ENCODE measurements at regions not wholly inside any gene's neighbourhood (a gene's known extent, or its start where the extent isn't known, plus 50 kb on each side); places are given as distances from the start of the nearest gene placed in this dataset.
"Not testable (repeated sequence)": the region's sequence is repeated elsewhere in the genome, so short reads cannot be mapped to it uniquely, and the experiment has no call there.

- H3K27ac ChIP-seq = no peak overlapping the region
- H3K4me1 ChIP-seq = peaks cover 13% of the 10 kb centered on the region
- no peaks in the 10 kb centered on the region for H3K36me3 ChIP-seq
- H3K9me3 ChIP-seq = no peaks in the 10 kb centered on the region
- intact Hi-C loops (cut with DNase I) = no loop called here
- TF ChIP-seq, protein P1, sequence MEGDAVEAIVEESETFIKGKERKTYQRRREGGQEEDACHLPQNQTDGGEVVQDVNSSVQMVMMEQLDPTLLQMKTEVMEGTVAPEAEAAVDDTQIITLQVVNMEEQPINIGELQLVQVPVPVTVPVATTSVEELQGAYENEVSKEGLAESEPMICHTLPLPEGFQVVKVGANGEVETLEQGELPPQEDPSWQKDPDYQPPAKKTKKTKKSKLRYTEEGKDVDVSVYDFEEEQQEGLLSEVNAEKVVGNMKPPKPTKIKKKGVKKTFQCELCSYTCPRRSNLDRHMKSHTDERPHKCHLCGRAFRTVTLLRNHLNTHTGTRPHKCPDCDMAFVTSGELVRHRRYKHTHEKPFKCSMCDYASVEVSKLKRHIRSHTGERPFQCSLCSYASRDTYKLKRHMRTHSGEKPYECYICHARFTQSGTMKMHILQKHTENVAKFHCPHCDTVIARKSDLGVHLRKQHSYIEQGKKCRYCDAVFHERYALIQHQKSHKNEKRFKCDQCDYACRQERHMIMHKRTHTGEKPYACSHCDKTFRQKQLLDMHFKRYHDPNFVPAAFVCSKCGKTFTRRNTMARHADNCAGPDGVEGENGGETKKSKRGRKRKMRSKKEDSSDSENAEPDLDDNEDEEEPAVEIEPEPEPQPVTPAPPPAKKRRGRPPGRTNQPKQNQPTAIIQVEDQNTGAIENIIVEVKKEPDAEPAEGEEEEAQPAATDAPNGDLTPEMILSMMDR (IDR thresholded peaks at IDR 0.05) = no peak
- DNase-seq (no peak), ATAC-seq (no peak)
- H3K4me3 ChIP-seq = no peak overlapping the region
- no peaks in the 10 kb centered on the region for H3K27me3 ChIP-seq (ENCODE audit: low read depth)
Observed at GRCh38 chr1:117739504-117739903, 133.7 kb downstream of the TENT5C start.

- peaks cover 3% of the 10 kb centered on the region for H3K4me1 ChIP-seq
- no peak for ATAC-seq
- no peaks in the 10 kb centered on the region for H3K36me3 ChIP-seq
- no peak for DNase-seq
- intact Hi-C loops (cut with DNase I) = no loop called here
- no peak overlapping the region for H3K4me3 ChIP-seq
- no peaks in the 10 kb centered on the region for H3K27me3 ChIP-seq (ENCODE audit: low read depth)
- no peak overlapping the region for H3K27ac ChIP-seq
- H3K9me3 ChIP-seq = no peaks in the 10 kb centered on the region
- TF ChIP-seq, protein P1 (IDR thresholded peaks at IDR 0.05) = no peak
Observed at GRCh38 chr1:117740496-117740895, 134.6 kb downstream of the TENT5C start.

GRCh38 chr1:117746565-117746964 lies 140.7 kb downstream of the TENT5C start:
- ATAC-seq; H3K27ac ChIP-seq; H3K36me3 ChIP-seq; intact Hi-C loops (cut with DNase I); DNase-seq; H3K9me3 ChIP-seq; H3K27me3 ChIP-seq (ENCODE audit: low read depth); H3K4me1 ChIP-seq; H3K4me3 ChIP-seq: not testable (repeated sequence)

DNA sequence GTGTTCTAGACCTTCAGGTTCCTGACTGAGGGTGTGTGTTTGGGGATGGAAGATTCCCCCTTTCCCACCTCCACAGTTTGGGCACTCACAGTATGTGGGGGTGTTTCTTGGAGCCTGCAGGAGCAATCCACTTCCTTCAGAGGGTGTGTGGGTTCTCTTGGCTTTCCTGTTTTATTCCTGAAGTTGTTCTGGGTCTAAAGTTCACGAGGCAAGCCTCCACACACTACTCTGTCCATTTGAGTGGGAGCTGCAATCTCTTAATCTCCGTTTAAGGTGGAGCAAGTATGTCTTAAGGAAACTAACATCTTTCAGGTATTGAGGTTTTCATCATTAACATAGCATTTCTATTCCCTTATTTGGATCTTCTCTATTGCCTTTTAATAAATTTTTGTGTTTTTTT lies 141.8 kb downstream of the TENT5C start:
- Histone ChIP-seq H3K36me3 (no peaks in the 10 kb centered on the region), H3K9me3 (no peaks in the 10 kb centered on the region), H3K4me3 (no peak overlapping the region), H3K27ac (no peak overlapping the region), H3K27me3 (ENCODE audit: low read depth) (no peaks in the 10 kb centered on the region), H3K4me1 (no peaks in the 10 kb centered on the region)
- ATAC-seq (no peak), DNase-seq (no peak)
- intact Hi-C loops (cut with DNase I) = no loop called here
- TF ChIP-seq, protein P1 (IDR thresholded peaks at IDR 0.05) = no peak

DNA sequence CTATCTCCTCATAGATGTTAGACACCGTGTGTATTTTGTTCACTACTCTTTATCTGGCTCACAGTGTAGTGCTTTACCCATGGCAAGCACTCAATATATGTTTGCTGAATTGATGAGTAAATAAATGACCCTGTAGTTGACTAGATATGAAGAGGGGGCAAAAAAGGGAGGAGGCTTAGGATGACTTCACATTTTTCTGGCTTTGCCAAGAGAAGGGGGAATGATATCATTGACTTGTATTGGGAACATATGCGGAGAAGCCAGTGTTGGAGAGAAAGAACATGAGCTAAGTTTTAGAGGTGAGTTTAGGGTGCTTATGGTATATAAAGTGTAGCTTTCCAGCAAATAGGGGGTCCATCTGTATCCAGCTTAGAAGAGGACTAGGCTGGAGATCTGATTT lies 145.5 kb downstream of the TENT5C start:
- ATAC-seq = no peak

GRCh38 chr1:117752661-117753060 lies 146.8 kb downstream of the TENT5C start:
- Histone ChIP-seq H3K27me3 (ENCODE audit: low read depth) (peaks cover 10% of the 10 kb centered on the region), H3K36me3 (no peaks in the 10 kb centered on the region), H3K4me1 (peaks cover 9% of the 10 kb centered on the region), H3K9me3 (no peaks in the 10 kb centered on the region), H3K4me3 (no peak overlapping the region), H3K27ac (no peak overlapping the region)
- ATAC-seq (no peak), DNase-seq (no peak)
- intact Hi-C loops (cut with DNase I) = loop anchor here (10.0 kb wide), 1 partner anchor 218 kb away; no protein-coding TSS in a partner anchor
- TF ChIP-seq, protein P1 (IDR thresholded peaks at IDR 0.05) = no peak

More for the DNA sequence above, 145.5 kb downstream of the TENT5C start:
- intact Hi-C loops (cut with DNase I) = loop anchor here (10.0 kb wide), 1 partner anchor 217 kb away; no protein-coding TSS in a partner anchor
- Histone ChIP-seq H3K27ac (no peak overlapping the region), H3K27me3 (ENCODE audit: low read depth) (peaks cover 10% of the 10 kb centered on the region), H3K4me3 (no peak overlapping the region), H3K36me3 (no peaks in the 10 kb centered on the region), H3K9me3 (no peaks in the 10 kb centered on the region), H3K4me1 (peaks cover 9% of the 10 kb centered on the region)
- TF ChIP-seq, protein P1 (IDR thresholded peaks at IDR 0.05) = no peak
- DNase-seq = no peak
